ENCODE measurements at regions not wholly inside any gene's neighbourhood (a gene's known extent, or its start where the extent isn't known, plus 50 kb on each side); places are given as distances from the start of the nearest gene placed in this dataset.

DNA sequence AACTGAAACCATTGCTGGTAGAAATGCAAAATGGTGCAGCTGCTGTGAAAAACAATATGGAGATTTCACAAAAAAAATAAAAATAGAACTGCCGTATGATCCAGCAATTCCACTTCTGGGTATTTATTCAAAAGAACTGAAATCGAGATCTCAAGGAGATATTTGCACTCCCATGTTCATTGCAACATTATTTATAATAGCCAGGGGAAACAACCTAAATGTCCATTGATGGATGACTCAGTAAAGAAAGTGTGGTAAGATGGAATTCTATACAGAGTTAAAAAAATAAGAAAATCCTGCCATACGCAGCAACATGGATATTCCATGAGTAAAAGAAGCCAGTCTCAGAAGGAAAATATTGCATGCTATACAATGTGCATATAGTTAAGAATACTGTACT, 290.6 kb upstream of the GHITM start:
- TF ChIP-seq CTCF (IDR thresholded peaks at IDR 0.05): no peak
- TF ChIP-seq POLR2AphosphoS5 (IDR thresholded peaks at IDR 0.05): no peak

All from prostate gland (tissue), 2 donors.